ENCODE measurements at regions not wholly inside any gene's neighbourhood (a gene's known extent, or its start where the extent isn't known, plus 50 kb on each side); places are given as distances from the start of the nearest gene placed in this dataset.

- no peaks in the 10 kb centered on the region for H3K27me3 ChIP-seq (ENCODE audit: control insufficient read depth in 2 of 2, insufficient read depth in 2 of 2, low read length in 2 of 2)
- no peaks in the 10 kb centered on the region for H3K9me3 ChIP-seq (replicated peaks; ENCODE audit: control insufficient read depth, insufficient read depth, low read depth, low read length)
- H2AFZ ChIP-seq (ENCODE audit: low read depth, low read length), result no peak overlapping the region
- no peaks in the 10 kb centered on the region for H3K36me3 ChIP-seq (ENCODE audit: control insufficient read depth, insufficient read depth, low read length)
- DNase-seq (ENCODE audit: extremely low read depth in 1 of 4, low spot score in 3 of 4) (no peak), ATAC-seq (no peak), FAIRE-seq (no peak)
- no peaks in the 10 kb centered on the region for H3K9me1 ChIP-seq (ENCODE audit: control insufficient read depth, insufficient read depth, low read length)
- no peaks in the 10 kb centered on the region for H3K79me2 ChIP-seq (ENCODE audit: control insufficient read depth, insufficient read depth, low read length)
- no TSS peak for BruUV-seq (replicated peaks)
- no peaks in the 10 kb centered on the region for H3K4me1 ChIP-seq (replicated peaks in 1 of 2; ENCODE audit: control insufficient read depth in 2 of 2, insufficient read depth in 2 of 2, low read length in 2 of 2)
- WGBS (ENCODE audit: insufficient coverage, low coverage, missing lambda C conversion rate), result 0% methylated on average over 1 of the region's 1 CpG
- no peak overlapping the region for H3K4me3 ChIP-seq
- intact Hi-C loops (cut with micrococcal nuclease), result no loop called here
- POLR2A ChIA-PET, result interaction anchor here (0.6 kb wide), 1 partner anchor 34 kb away, joined by 3 read pairs; no protein-coding TSS in a partner anchor
- no peak overlapping the region for H3K27ac ChIP-seq (ENCODE audit: extremely low read depth, low read depth, low read length)
- in situ Hi-C loops (cut with MboI), result no loop called here
- no peak overlapping the region for H3K4me2 ChIP-seq (ENCODE audit: insufficient read depth, low read length)
- H3K9ac ChIP-seq (ENCODE audit: insufficient read depth in 1 of 2, low read depth in 2 of 2, low read length in 2 of 2), result no peak overlapping the region
- H4K20me1 ChIP-seq (replicated peaks; ENCODE audit: control insufficient read depth, insufficient read depth, low read length), result no peaks in the 10 kb centered on the region
- CTCF ChIA-PET (ENCODE audit: low intra/inter-chr PET ratio), result no interaction called here
- TF ChIP-seq ZBTB49 (CRISPR knock-in tag; IDR thresholded peaks at IDR 0.05; ENCODE audit: borderline replicate concordance) (no peak), ZNF212 (CRISPR knock-in tag; IDR thresholded peaks at IDR 0.05) (no peak), ZBTB2 (IDR thresholded peaks at IDR 0.05) (no peak), ZNF184 (CRISPR knock-in tag; IDR thresholded peaks at IDR 0.05) (no peak), MED1 (CRISPR knock-in tag; IDR thresholded peaks at IDR 0.05; ENCODE audit: borderline replicate concordance) (no peak), ZNF668 (CRISPR knock-in tag; IDR thresholded peaks at IDR 0.05) (no peak), DNMT1 (IDR thresholded peaks at IDR 0.05) (no peak), SMAD2 (IDR thresholded peaks at IDR 0.05; ENCODE audit: low read depth, low read length) (no peak), SETDB1 (IDR thresholded peaks at IDR 0.05; ENCODE audit: low read length) (no peak)
- TF ChIP-seq, protein P1, sequence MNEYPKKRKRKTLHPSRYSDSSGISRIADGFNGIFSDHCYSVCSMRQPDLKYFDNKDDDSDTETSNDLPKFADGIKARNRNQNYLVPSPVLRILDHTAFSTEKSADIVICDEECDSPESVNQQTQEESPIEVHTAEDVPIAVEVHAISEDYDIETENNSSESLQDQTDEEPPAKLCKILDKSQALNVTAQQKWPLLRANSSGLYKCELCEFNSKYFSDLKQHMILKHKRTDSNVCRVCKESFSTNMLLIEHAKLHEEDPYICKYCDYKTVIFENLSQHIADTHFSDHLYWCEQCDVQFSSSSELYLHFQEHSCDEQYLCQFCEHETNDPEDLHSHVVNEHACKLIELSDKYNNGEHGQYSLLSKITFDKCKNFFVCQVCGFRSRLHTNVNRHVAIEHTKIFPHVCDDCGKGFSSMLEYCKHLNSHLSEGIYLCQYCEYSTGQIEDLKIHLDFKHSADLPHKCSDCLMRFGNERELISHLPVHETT (CRISPR knock-in tag; conservative IDR thresholded peaks at IDR 0.05 in 1 of 2, IDR thresholded peaks at IDR 0.05 in 1 of 2), result no peak
- TF ChIP-seq, protein P2, sequence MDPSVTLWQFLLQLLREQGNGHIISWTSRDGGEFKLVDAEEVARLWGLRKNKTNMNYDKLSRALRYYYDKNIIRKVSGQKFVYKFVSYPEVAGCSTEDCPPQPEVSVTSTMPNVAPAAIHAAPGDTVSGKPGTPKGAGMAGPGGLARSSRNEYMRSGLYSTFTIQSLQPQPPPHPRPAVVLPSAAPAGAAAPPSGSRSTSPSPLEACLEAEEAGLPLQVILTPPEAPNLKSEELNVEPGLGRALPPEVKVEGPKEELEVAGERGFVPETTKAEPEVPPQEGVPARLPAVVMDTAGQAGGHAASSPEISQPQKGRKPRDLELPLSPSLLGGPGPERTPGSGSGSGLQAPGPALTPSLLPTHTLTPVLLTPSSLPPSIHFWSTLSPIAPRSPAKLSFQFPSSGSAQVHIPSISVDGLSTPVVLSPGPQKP (CRISPR knock-in tag; IDR thresholded peaks at IDR 0.05), result no peak
- TF ChIP-seq, protein P3, sequence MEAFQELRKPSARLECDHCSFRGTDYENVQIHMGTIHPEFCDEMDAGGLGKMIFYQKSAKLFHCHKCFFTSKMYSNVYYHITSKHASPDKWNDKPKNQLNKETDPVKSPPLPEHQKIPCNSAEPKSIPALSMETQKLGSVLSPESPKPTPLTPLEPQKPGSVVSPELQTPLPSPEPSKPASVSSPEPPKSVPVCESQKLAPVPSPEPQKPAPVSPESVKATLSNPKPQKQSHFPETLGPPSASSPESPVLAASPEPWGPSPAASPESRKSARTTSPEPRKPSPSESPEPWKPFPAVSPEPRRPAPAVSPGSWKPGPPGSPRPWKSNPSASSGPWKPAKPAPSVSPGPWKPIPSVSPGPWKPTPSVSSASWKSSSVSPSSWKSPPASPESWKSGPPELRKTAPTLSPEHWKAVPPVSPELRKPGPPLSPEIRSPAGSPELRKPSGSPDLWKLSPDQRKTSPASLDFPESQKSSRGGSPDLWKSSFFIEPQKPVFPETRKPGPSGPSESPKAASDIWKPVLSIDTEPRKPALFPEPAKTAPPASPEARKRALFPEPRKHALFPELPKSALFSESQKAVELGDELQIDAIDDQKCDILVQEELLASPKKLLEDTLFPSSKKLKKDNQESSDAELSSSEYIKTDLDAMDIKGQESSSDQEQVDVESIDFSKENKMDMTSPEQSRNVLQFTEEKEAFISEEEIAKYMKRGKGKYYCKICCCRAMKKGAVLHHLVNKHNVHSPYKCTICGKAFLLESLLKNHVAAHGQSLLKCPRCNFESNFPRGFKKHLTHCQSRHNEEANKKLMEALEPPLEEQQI (IDR thresholded peaks at IDR 0.05), result no peak
- TF ChIP-seq, protein P4, sequence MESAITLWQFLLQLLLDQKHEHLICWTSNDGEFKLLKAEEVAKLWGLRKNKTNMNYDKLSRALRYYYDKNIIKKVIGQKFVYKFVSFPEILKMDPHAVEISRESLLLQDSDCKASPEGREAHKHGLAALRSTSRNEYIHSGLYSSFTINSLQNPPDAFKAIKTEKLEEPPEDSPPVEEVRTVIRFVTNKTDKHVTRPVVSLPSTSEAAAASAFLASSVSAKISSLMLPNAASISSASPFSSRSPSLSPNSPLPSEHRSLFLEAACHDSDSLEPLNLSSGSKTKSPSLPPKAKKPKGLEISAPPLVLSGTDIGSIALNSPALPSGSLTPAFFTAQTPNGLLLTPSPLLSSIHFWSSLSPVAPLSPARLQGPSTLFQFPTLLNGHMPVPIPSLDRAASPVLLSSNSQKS (CRISPR knock-in tag; IDR thresholded peaks at IDR 0.05), result no peak
These were observed 172.8 kb upstream of the SPTLC3 start for GRCh38 chr20:12835999-12836398.
